Erythroblast (primary cell): ENCODE measurements at regions not wholly inside any gene's neighbourhood (a gene's known extent, or its start where the extent isn't known, plus 50 kb on each side); places are given as distances from the start of the nearest gene placed in this dataset.

Experiments
- GATA1 ChIP-seq: IDR thresholded peaks from 2 replicates; pipeline ENCODE4 v1.6.1; 2011; ENCODE audit warnings: low read depth, mild to moderate bottlenecking, control low read depth, low read length, moderate library complexity
- POLR2A ChIP-seq: IDR thresholded peaks from 2 replicates; pipeline ENCODE4 v1.6.1; 2011; ENCODE audit warnings: mild to moderate bottlenecking, low read length

GRCh38 chr21:14288922-14289321, 73.0 kb downstream of the RBM11 start:
- TF ChIP-seq POLR2A, result no peak
- no peak for TF ChIP-seq GATA1
